Fibroblast of skin of left biceps (primary cell): ENCODE measurements at regions not wholly inside any gene's neighbourhood (a gene's known extent, or its start where the extent isn't known, plus 50 kb on each side); places are given as distances from the start of the nearest gene placed in this dataset.
"Not testable (repeated sequence)": the region's sequence is repeated elsewhere in the genome, so short reads cannot be mapped to it uniquely, and the experiment has no call there.

Experiments used
- DNase-seq, 2 experiments: peaks; one replicate each; pipeline ENCODE4 v3.0.0-alpha.2; 2013; ENCODE audit warnings: low read depth in 2 of 2

- no peak for DNase-seq
Measured at GRCh38 chr2:118464546-118465265, 376.4 kb downstream of the INSIG2 start.

GRCh38 chr2:118464046-118464445 lies 375.8 kb downstream of the INSIG2 start:
- DNase-seq = no peak

- no peak for DNase-seq
Measured at GRCh38 chr2:118460425-118460824, 372.2 kb downstream of the INSIG2 start.

- no peak for DNase-seq
Measured at GRCh38 chr2:118459426-118459825, 371.2 kb downstream of the INSIG2 start.

- DNase-seq = no peak
Measured at GRCh38 chr2:118457951-118458350, 369.7 kb downstream of the INSIG2 start.

- no peak for DNase-seq
Measured at GRCh38 chr2:118449401-118449800, 361.1 kb downstream of the INSIG2 start.

- peak; percentile 47 to 53 for DNase-seq
Measured at GRCh38 chr2:118443596-118443995, 355.3 kb downstream of the INSIG2 start.

- no peak for DNase-seq
Measured at GRCh38 chr2:118442996-118443553, 354.8 kb downstream of the INSIG2 start.

GRCh38 chr2:118442046-118442445 lies 353.8 kb downstream of the INSIG2 start:
- no peak for DNase-seq

GRCh38 chr2:118440404-118441098 lies 352.3 kb downstream of the INSIG2 start:
- DNase-seq = no peak

- DNase-seq = no peak
Measured at GRCh38 chr2:118437501-118437900, 349.2 kb downstream of the INSIG2 start.

- DNase-seq = peak; percentile 57 to 58
Measured at GRCh38 chr2:118431997-118432396, 343.7 kb downstream of the INSIG2 start.

- DNase-seq = no peak
Measured at GRCh38 chr2:118431586-118431985, 343.3 kb downstream of the INSIG2 start.

GRCh38 chr2:118431165-118431517 lies 342.9 kb downstream of the INSIG2 start:
- DNase-seq = peak; percentile 40

GRCh38 chr2:118430510-118431164 lies 342.4 kb downstream of the INSIG2 start:
- DNase-seq = peak; percentile 25 to 36

- DNase-seq = no peak
Measured at GRCh38 chr2:118425191-118425590, 336.9 kb downstream of the INSIG2 start.

- no peak for DNase-seq
Measured at GRCh38 chr2:118423776-118424175, 335.5 kb downstream of the INSIG2 start.

GRCh38 chr2:118421648-118422047 lies 333.4 kb downstream of the INSIG2 start:
- no peak for DNase-seq

GRCh38 chr2:118417406-118418120 lies 329.3 kb downstream of the INSIG2 start:
- DNase-seq = peak in 1 of 2 experiments; percentile 9

GRCh38 chr2:118415186-118415585 lies 326.9 kb downstream of the INSIG2 start:
- not testable (repeated sequence) for DNase-seq

GRCh38 chr2:118403658-118404451 lies 315.6 kb downstream of the INSIG2 start:
- no peak for DNase-seq
